GM23248 (cell line): ENCODE measurements at regions not wholly inside any gene's neighbourhood (a gene's known extent, or its start where the extent isn't known, plus 50 kb on each side); places are given as distances from the start of the nearest gene placed in this dataset.

Experiments used
- EZH2 ChIP-seq: fragments of 200-600 bp; sonication (generic); IDR thresholded peaks from 2 replicates; pipeline ENCODE4 v1.6.1; 2018; ENCODE audit warnings: antibody characterized with exemption, mild to moderate bottlenecking; ENCODE audit not compliant: insufficient read depth, poor library complexity, severe bottlenecking
- EZH2phosphoT487 ChIP-seq: fragments of 200-600 bp; sonication (generic); IDR thresholded peaks from 2 replicates; pipeline ENCODE4 v1.6.1; 2018; ENCODE audit warnings: antibody characterized with exemption, moderate library complexity, mild to moderate bottlenecking, low read depth; ENCODE audit not compliant: insufficient read depth

- TF ChIP-seq EZH2 (no peak), EZH2phosphoT487 (no peak)
Observed at GRCh38 chr6:24076011-24076410, 50.0 kb upstream of the NRSN1 start.
